ENCODE measurements at regions not wholly inside any gene's neighbourhood (a gene's known extent, or its start where the extent isn't known, plus 50 kb on each side); places are given as distances from the start of the nearest gene placed in this dataset.
"Not testable (repeated sequence)": the region's sequence is repeated elsewhere in the genome, so short reads cannot be mapped to it uniquely, and the experiment has no call there.

GRCh38 chr4:11119474-11119873, 309.2 kb downstream of the HS3ST1 start:
- no peak for DNase-seq

- no peak for DNase-seq
These were observed 310.2 kb downstream of the HS3ST1 start for GRCh38 chr4:11118513-11118912.

GRCh38 chr4:11116940-11117339, 311.8 kb downstream of the HS3ST1 start:
- no peak for DNase-seq

- peak in 1 of 2 experiments; percentile 12 for DNase-seq
These were observed 316.8 kb downstream of the HS3ST1 start for GRCh38 chr4:11111876-11112275.

GRCh38 chr4:11111370-11111769, 317.3 kb downstream of the HS3ST1 start:
- no peak for DNase-seq

GRCh38 chr4:11106759-11107158, 321.9 kb downstream of the HS3ST1 start:
- DNase-seq, result no peak

GRCh38 chr4:11106190-11106589, 322.5 kb downstream of the HS3ST1 start:
- DNase-seq, result no peak

- no peak for DNase-seq
These were observed 323.0 kb downstream of the HS3ST1 start for GRCh38 chr4:11105715-11106114.

GRCh38 chr4:11098461-11098860, 330.2 kb downstream of the HS3ST1 start:
- no peak for DNase-seq

- DNase-seq, result no peak
These were observed 331.0 kb downstream of the HS3ST1 start for GRCh38 chr4:11097725-11098124.

GRCh38 chr4:11081006-11081405, 347.7 kb downstream of the HS3ST1 start:
- no peak for DNase-seq

- DNase-seq, result peak; percentile 56 to 86
These were observed 349.5 kb downstream of the HS3ST1 start for GRCh38 chr4:11079171-11079570.

GRCh38 chr4:11074581-11075241, 354.0 kb downstream of the HS3ST1 start:
- DNase-seq, result no peak

- no peak for DNase-seq
These were observed 355.1 kb downstream of the HS3ST1 start for GRCh38 chr4:11073621-11074051.

- DNase-seq, result no peak
These were observed 355.7 kb downstream of the HS3ST1 start for GRCh38 chr4:11072999-11073398.

- no peak for DNase-seq
These were observed 356.2 kb downstream of the HS3ST1 start for GRCh38 chr4:11072463-11072862.

GRCh38 chr4:11070813-11071212, 357.9 kb downstream of the HS3ST1 start:
- DNase-seq, result no peak

- no peak for DNase-seq
These were observed 359.0 kb downstream of the HS3ST1 start for GRCh38 chr4:11069581-11070211.

GRCh38 chr4:11069083-11069482, 359.6 kb downstream of the HS3ST1 start:
- no peak for DNase-seq

- DNase-seq, result not testable (repeated sequence)
These were observed 362.1 kb downstream of the HS3ST1 start for GRCh38 chr4:11066584-11066983.

GRCh38 chr4:11060637-11061036, 368.1 kb downstream of the HS3ST1 start:
- not testable (repeated sequence) for DNase-seq

- DNase-seq, result not testable (repeated sequence)
These were observed 370.4 kb upstream of the CLNK start for GRCh38 chr4:11054937-11055336.

- no peak for DNase-seq
These were observed 369.1 kb upstream of the CLNK start for GRCh38 chr4:11053601-11054220.

GRCh38 chr4:11051181-11051580, 366.6 kb upstream of the CLNK start:
- DNase-seq, result peak; percentile 4 to 56
